ENCODE measurements at regions not wholly inside any gene's neighbourhood (a gene's known extent, or its start where the extent isn't known, plus 50 kb on each side); places are given as distances from the start of the nearest gene placed in this dataset.

DNA sequence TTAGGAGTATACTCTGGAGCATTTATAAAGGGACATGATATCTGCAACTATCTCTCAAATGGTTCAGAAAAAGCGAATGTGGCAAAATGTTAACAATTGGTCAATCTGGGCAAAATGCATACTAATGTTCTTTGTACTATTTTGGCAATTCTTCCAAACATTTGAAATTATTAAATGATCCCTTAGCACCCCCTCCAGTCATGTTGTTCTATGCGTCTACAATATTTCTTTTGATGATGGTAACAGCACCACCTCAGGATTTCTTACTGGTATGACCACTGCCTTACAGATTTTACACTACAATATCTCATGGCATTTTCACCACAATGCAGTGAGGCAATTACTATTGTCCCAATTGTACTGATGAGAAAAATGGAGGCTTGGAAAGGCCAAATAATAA is 52.9 kb upstream of the TRIO start:
- TF ChIP-seq POLR2A (IDR thresholded peaks at IDR 0.05): no peak
- TF ChIP-seq, protein P1, sequence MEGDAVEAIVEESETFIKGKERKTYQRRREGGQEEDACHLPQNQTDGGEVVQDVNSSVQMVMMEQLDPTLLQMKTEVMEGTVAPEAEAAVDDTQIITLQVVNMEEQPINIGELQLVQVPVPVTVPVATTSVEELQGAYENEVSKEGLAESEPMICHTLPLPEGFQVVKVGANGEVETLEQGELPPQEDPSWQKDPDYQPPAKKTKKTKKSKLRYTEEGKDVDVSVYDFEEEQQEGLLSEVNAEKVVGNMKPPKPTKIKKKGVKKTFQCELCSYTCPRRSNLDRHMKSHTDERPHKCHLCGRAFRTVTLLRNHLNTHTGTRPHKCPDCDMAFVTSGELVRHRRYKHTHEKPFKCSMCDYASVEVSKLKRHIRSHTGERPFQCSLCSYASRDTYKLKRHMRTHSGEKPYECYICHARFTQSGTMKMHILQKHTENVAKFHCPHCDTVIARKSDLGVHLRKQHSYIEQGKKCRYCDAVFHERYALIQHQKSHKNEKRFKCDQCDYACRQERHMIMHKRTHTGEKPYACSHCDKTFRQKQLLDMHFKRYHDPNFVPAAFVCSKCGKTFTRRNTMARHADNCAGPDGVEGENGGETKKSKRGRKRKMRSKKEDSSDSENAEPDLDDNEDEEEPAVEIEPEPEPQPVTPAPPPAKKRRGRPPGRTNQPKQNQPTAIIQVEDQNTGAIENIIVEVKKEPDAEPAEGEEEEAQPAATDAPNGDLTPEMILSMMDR (IDR thresholded peaks at IDR 0.05 in 8 of 11, conservative IDR thresholded peaks at IDR 0.05 in 3 of 11): no peak

All from spleen (tissue), 7 donors.